ENCODE measurements at regions not wholly inside any gene's neighbourhood (a gene's known extent, or its start where the extent isn't known, plus 50 kb on each side); places are given as distances from the start of the nearest gene placed in this dataset.

- no peak for DNase-seq (ENCODE audit: low read depth)
- no peak overlapping the region for H3K4me3 ChIP-seq (ENCODE audit: control insufficient read depth, low read depth, low read length)
- TF ChIP-seq CTCF (IDR thresholded peaks at IDR 0.05; ENCODE audit: control insufficient read depth, insufficient read depth, low read depth, low read length, missing control alignments): no peak
Measured at GRCh38 chr19:28039677-28040381, 1173.1 kb downstream of the UQCRFS1 start.

- no peak for DNase-seq (ENCODE audit: low read depth)
- TF ChIP-seq CTCF (IDR thresholded peaks at IDR 0.05; ENCODE audit: control insufficient read depth, insufficient read depth, low read depth, low read length, missing control alignments): no peak
- no peak overlapping the region for H3K4me3 ChIP-seq (ENCODE audit: control insufficient read depth, low read depth, low read length)
Measured at GRCh38 chr19:28037186-28037585, 1175.8 kb downstream of the UQCRFS1 start.

GRCh38 chr19:28036486-28036885 lies 1176.5 kb downstream of the UQCRFS1 start:
- DNase-seq (ENCODE audit: low read depth): no peak
- H3K4me3 ChIP-seq (ENCODE audit: control insufficient read depth, low read depth, low read length): no peak overlapping the region
- TF ChIP-seq CTCF (IDR thresholded peaks at IDR 0.05; ENCODE audit: control insufficient read depth, insufficient read depth, low read depth, low read length, missing control alignments): no peak

GRCh38 chr19:28034936-28035335 lies 1178.0 kb downstream of the UQCRFS1 start:
- no peak overlapping the region for H3K4me3 ChIP-seq (ENCODE audit: control insufficient read depth, low read depth, low read length)
- no peak for DNase-seq (ENCODE audit: low read depth)
- no peak for TF ChIP-seq CTCF (IDR thresholded peaks at IDR 0.05; ENCODE audit: control insufficient read depth, insufficient read depth, low read depth, low read length, missing control alignments)

GRCh38 chr19:28028881-28029444 lies 1184.0 kb downstream of the UQCRFS1 start:
- no peak overlapping the region for H3K4me3 ChIP-seq (ENCODE audit: control insufficient read depth, low read depth, low read length)
- TF ChIP-seq CTCF (IDR thresholded peaks at IDR 0.05; ENCODE audit: control insufficient read depth, insufficient read depth, low read depth, low read length, missing control alignments): no peak
- no peak for DNase-seq (ENCODE audit: low read depth)

- no peak for DNase-seq (ENCODE audit: low read depth)
- TF ChIP-seq CTCF (IDR thresholded peaks at IDR 0.05; ENCODE audit: control insufficient read depth, insufficient read depth, low read depth, low read length, missing control alignments): no peak
- H3K4me3 ChIP-seq (ENCODE audit: control insufficient read depth, low read depth, low read length): no peak overlapping the region
Measured at GRCh38 chr19:28027116-28027515, 1185.8 kb downstream of the UQCRFS1 start.
